ENCODE measurements at regions not wholly inside any gene's neighbourhood (a gene's known extent, or its start where the extent isn't known, plus 50 kb on each side); places are given as distances from the start of the nearest gene placed in this dataset.
"Not testable (repeated sequence)": the region's sequence is repeated elsewhere in the genome, so short reads cannot be mapped to it uniquely, and the experiment has no call there.

DNA sequence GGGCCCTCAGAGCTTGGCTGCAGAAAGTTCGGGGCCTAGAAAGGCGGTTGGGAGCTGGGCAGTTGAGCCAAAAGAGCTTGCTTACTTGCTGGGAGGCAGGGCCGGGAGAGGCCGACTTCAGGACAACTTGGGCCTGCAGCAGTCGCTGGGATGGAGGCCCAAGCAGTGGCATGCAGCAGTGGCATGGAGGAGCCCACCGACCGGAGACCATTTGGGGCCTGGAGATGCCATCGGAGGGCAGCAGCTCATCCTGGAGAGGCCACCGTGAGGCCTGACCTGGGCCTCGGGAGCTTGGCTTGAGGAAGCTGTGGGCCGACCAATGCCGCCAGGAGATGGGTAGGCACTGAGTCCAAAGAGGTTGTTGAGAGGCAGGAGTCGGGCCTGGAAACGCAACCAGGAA is 200.0 kb downstream of the CEP170 start:
- TF ChIP-seq, protein P1, sequence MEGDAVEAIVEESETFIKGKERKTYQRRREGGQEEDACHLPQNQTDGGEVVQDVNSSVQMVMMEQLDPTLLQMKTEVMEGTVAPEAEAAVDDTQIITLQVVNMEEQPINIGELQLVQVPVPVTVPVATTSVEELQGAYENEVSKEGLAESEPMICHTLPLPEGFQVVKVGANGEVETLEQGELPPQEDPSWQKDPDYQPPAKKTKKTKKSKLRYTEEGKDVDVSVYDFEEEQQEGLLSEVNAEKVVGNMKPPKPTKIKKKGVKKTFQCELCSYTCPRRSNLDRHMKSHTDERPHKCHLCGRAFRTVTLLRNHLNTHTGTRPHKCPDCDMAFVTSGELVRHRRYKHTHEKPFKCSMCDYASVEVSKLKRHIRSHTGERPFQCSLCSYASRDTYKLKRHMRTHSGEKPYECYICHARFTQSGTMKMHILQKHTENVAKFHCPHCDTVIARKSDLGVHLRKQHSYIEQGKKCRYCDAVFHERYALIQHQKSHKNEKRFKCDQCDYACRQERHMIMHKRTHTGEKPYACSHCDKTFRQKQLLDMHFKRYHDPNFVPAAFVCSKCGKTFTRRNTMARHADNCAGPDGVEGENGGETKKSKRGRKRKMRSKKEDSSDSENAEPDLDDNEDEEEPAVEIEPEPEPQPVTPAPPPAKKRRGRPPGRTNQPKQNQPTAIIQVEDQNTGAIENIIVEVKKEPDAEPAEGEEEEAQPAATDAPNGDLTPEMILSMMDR (optimal IDR thresholded peaks at IDR 0.05 in 1 of 3, IDR thresholded peaks at IDR 0.05 in 1 of 3, conservative IDR thresholded peaks at IDR 0.05 in 1 of 3; ENCODE audit: extremely low read depth in 1 of 3, insufficient read depth in 2 of 3, low read length in 3 of 3), result not testable (repeated sequence)
- not testable (repeated sequence) for TF ChIP-seq EZH2 (IDR thresholded peaks at IDR 0.05; ENCODE audit: low read length)

Measured in keratinocyte (primary cell).